Type B pancreatic cell (in vitro differentiated cells): ENCODE measurements at regions not wholly inside any gene's neighbourhood (a gene's known extent, or its start where the extent isn't known, plus 50 kb on each side); places are given as distances from the start of the nearest gene placed in this dataset.

Source experiments
- DNase-seq: peaks from one replicate; pipeline ENCODE4 v3.0.0; 2021; ENCODE audit warnings: mixed read lengths; ENCODE audit not compliant: unreplicated experiment; ENCODE audit errors: extremely low spot score
- H3K27ac Mint-ChIP-seq: 2 replicates; pipeline ENCODE4 v1.8.0; 2021; ENCODE audit warnings: mild to moderate bottlenecking, mixed read lengths
- H3K27me3 Mint-ChIP-seq: 2 replicates; pipeline ENCODE4 v1.8.0; 2021; ENCODE audit warnings: mixed read lengths
- H3K36me3 Mint-ChIP-seq: 2 replicates; pipeline ENCODE4 v1.8.0; 2021; ENCODE audit warnings: mixed read lengths
- H3K4me1 Mint-ChIP-seq: one replicate; pipeline ENCODE4 v1.8.0; 2021; ENCODE audit warnings: mixed read lengths; ENCODE audit not compliant: unreplicated experiment
- H3K4me3 Mint-ChIP-seq: 2 replicates; pipeline ENCODE4 v1.8.0; 2021; ENCODE audit warnings: mild to moderate bottlenecking, mixed read lengths
- H3K9me3 Mint-ChIP-seq: 2 replicates; pipeline ENCODE4 v1.8.0; 2021; ENCODE audit warnings: mixed read lengths
- TF ChIP-seq, protein P1 (sequence below): fragments of 200-600 bp; sonication (generic); conservative IDR thresholded peaks from 2 replicates; pipeline ENCODE4 v1.5.0; 2021; ENCODE audit warnings: antibody characterized with exemption, mild to moderate bottlenecking

GRCh38 chr7:89563597-89563996 is 590.7 kb upstream of the STEAP1 start:
- DNase-seq = no peak
- Mint-ChIP-seq H3K36me3 (no peaks in the 10 kb centered on the region), H3K27me3 (peaks cover 3% of the 10 kb centered on the region), H3K9me3 (peaks cover 5% of the 10 kb centered on the region), H3K4me1 (no peaks in the 10 kb centered on the region), H3K27ac (no peak overlapping the region), H3K4me3 (no peak overlapping the region)
- TF ChIP-seq, protein P1, sequence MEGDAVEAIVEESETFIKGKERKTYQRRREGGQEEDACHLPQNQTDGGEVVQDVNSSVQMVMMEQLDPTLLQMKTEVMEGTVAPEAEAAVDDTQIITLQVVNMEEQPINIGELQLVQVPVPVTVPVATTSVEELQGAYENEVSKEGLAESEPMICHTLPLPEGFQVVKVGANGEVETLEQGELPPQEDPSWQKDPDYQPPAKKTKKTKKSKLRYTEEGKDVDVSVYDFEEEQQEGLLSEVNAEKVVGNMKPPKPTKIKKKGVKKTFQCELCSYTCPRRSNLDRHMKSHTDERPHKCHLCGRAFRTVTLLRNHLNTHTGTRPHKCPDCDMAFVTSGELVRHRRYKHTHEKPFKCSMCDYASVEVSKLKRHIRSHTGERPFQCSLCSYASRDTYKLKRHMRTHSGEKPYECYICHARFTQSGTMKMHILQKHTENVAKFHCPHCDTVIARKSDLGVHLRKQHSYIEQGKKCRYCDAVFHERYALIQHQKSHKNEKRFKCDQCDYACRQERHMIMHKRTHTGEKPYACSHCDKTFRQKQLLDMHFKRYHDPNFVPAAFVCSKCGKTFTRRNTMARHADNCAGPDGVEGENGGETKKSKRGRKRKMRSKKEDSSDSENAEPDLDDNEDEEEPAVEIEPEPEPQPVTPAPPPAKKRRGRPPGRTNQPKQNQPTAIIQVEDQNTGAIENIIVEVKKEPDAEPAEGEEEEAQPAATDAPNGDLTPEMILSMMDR = no peak

- DNase-seq = no peak
- TF ChIP-seq, protein P1 = no peak
- Mint-ChIP-seq H3K36me3 (no peaks in the 10 kb centered on the region), H3K27ac (no peak overlapping the region), H3K9me3 (peaks cover 11% of the 10 kb centered on the region), H3K27me3 (no peaks in the 10 kb centered on the region), H3K4me3 (no peak overlapping the region), H3K4me1 (no peaks in the 10 kb centered on the region)
Observed at GRCh38 chr7:89584896-89585295, 569.4 kb upstream of the STEAP1 start.

DNA sequence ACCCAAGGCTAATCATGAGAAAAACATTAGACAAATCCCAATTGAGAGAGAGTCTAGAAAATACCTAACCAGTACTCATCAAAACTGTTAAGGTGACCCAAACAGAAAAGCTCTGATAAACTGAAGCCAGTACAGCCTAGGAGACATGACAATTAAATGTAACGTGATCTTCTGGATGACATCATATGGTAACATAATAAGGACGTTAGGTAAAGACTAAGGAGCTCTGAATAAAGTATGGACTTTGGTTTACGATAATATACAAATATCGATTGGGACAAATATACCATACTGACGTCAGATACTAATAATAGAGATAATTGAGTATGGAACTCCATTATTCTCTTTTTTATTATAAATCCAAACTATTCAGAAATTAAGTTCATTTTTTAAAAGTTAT is 561.1 kb upstream of the STEAP1 start:
- no peak overlapping the region for H3K27ac Mint-ChIP-seq

DNA sequence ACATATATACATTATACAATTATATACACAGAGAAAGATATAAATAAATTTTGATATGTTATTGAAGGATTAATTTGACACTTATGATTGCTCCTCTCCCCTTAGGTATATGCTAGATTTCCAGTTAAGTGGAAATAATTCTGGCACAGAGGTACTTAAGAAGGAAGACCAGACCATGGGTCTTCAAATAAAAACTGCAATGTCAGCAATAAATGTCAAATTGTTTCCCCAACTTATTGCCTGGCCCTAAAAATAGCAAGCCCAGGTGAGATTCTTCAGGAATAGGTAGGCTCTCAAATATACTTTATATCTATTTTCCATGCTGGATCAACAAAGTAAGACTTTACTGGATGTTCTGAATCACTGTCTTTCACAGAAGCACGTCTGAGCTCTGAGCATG is 551.3 kb upstream of the STEAP1 start:
- no peaks in the 10 kb centered on the region for H3K27me3 Mint-ChIP-seq
- H3K36me3 Mint-ChIP-seq = no peaks in the 10 kb centered on the region
- no peak for DNase-seq
- H3K27ac Mint-ChIP-seq = no peak overlapping the region
- H3K4me3 Mint-ChIP-seq = no peak overlapping the region
- TF ChIP-seq, protein P1 = no peak
- H3K9me3 Mint-ChIP-seq = peaks cover 5% of the 10 kb centered on the region
- H3K4me1 Mint-ChIP-seq = no peaks in the 10 kb centered on the region

More for the DNA sequence above, 561.1 kb upstream of the STEAP1 start:
- Mint-ChIP-seq H3K9me3 (no peaks in the 10 kb centered on the region), H3K27me3 (no peaks in the 10 kb centered on the region), H3K4me1 (no peaks in the 10 kb centered on the region), H3K4me3 (no peak overlapping the region), H3K36me3 (no peaks in the 10 kb centered on the region)
- DNase-seq = no peak
- TF ChIP-seq, protein P1 = no peak

GRCh38 chr7:89605362-89605761 is 548.9 kb upstream of the STEAP1 start:
- TF ChIP-seq, protein P1 = no peak
- peaks cover 5% of the 10 kb centered on the region for H3K9me3 Mint-ChIP-seq
- H3K36me3 Mint-ChIP-seq = no peaks in the 10 kb centered on the region
- H3K27ac Mint-ChIP-seq = no peak overlapping the region
- no peak overlapping the region for H3K4me3 Mint-ChIP-seq
- DNase-seq = no peak
- no peaks in the 10 kb centered on the region for H3K27me3 Mint-ChIP-seq
- no peaks in the 10 kb centered on the region for H3K4me1 Mint-ChIP-seq

DNA sequence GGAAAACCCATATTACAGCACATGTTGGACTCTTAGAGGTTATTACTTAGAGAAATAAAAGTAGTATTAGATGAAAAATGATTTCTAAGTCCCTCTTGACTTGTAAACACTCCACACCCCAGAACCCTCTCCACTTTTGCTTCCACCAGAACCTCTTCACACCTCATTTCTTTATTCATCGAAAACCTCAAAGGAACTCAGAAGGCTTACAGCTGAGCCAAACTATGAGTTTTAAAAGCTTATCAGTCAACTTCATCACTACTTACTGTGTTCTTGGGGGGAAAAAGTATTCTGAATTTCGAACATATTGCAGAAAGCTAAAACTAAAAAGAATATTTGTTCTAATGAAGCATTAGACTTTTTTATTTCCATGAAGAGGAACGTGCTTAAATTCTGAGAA is 547.8 kb upstream of the STEAP1 start:
- H3K27ac Mint-ChIP-seq = no peak overlapping the region
- H3K9me3 Mint-ChIP-seq = no peaks in the 10 kb centered on the region
- H3K27me3 Mint-ChIP-seq = no peaks in the 10 kb centered on the region
- H3K4me1 Mint-ChIP-seq = no peaks in the 10 kb centered on the region
- no peak overlapping the region for H3K4me3 Mint-ChIP-seq
- TF ChIP-seq, protein P1 = no peak
- no peak for DNase-seq
- H3K36me3 Mint-ChIP-seq = no peaks in the 10 kb centered on the region
